ENCODE measurements at regions not wholly inside any gene's neighbourhood (a gene's known extent, or its start where the extent isn't known, plus 50 kb on each side); places are given as distances from the start of the nearest gene placed in this dataset.

DNA sequence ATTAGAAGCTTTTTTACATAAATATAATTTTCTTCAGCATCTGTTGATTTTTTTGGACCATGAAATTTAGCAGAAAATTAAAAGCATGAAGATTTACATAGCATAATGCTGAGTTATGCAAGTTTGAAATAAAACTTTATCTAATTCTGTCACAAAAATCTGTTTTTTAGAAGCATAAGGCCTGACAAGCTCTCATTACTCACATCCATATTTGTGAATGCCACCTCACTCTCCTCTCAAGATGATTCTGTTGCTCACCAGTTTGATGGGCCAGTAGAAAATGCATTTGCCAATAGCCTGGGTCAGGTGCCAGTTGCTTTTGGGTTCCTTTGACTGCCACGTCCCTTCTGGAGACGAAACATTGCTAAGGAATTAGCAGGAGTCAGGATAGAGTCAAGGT, 181.5 kb upstream of the ATP2B1 start:
- no peaks in the 10 kb centered on the region for H3K4me1 ChIP-seq (ENCODE audit: control insufficient read depth, extremely low read depth, insufficient read depth, low read length)
- no TSS peak for BruUV-seq (replicated peaks)
- no peak overlapping the region for H3K4me2 ChIP-seq (ENCODE audit: insufficient read depth, low read length)
- H2AFZ ChIP-seq (ENCODE audit: low read depth, low read length) = no peak overlapping the region
- DNase-seq (ENCODE audit: low read depth, low spot score) (no peak), FAIRE-seq (no peak)
- H3K79me2 ChIP-seq (ENCODE audit: control insufficient read depth, insufficient read depth, low read length) = no peaks in the 10 kb centered on the region
- ChIA-PET POLR2A (no interaction called here), CTCF (no interaction called here)
- H3K27me3 ChIP-seq (ENCODE audit: control insufficient read depth in 2 of 2, insufficient read depth in 2 of 2, low read length in 2 of 2) = no peaks in the 10 kb centered on the region
- no peak overlapping the region for H3K9ac ChIP-seq (replicated peaks; ENCODE audit: extremely low read depth, insufficient read depth, low read length)
- dilution Hi-C loops (cut with MboI; ENCODE audit: extremely low pct_ligation_motif_present, low sequenced_read_pairs) (no loop called here), intact Hi-C loops (cut with micrococcal nuclease) (no loop called here)
- no peak overlapping the region for H3K4me3 ChIP-seq (replicated peaks in 1 of 3; ENCODE audit: insufficient read depth in 1 of 3, low read depth in 1 of 3, low read length in 3 of 3)
- TF ChIP-seq POLR2AphosphoS5 (IDR thresholded peaks at IDR 0.05; ENCODE audit: insufficient read depth, low read depth, low read length) = no peak
- H3K9me3 ChIP-seq (replicated peaks; ENCODE audit: control insufficient read depth, insufficient read depth, low read length) = no peaks in the 10 kb centered on the region
- H3K27ac ChIP-seq (ENCODE audit: insufficient read depth, low read depth, low read length) = no peak overlapping the region
- no peaks in the 10 kb centered on the region for H3K9me1 ChIP-seq (replicated peaks; ENCODE audit: control insufficient read depth, extremely low read depth, insufficient read depth, low read length)
- H3K36me3 ChIP-seq (ENCODE audit: control insufficient read depth in 2 of 2, extremely low read depth in 1 of 2, insufficient read depth in 2 of 2, low read length in 2 of 2) = no peaks in the 10 kb centered on the region
- no peaks in the 10 kb centered on the region for H4K20me1 ChIP-seq (replicated peaks; ENCODE audit: control insufficient read depth, extremely low read depth, insufficient read depth, low read length)

GRCh38 chr12:89889062-89889461, 180.4 kb upstream of the ATP2B1 start:
- dilution Hi-C loops (cut with MboI; ENCODE audit: extremely low pct_ligation_motif_present, low sequenced_read_pairs) = no loop called here

More at GRCh38 chr12:89889062-89889461, 180.4 kb upstream of the ATP2B1 start:
- BruUV-seq (replicated peaks) = no TSS peak
- Histone ChIP-seq H3K4me3 (replicated peaks in 1 of 3; ENCODE audit: insufficient read depth in 1 of 3, low read depth in 1 of 3, low read length in 3 of 3) (no peak overlapping the region), H3K27ac (ENCODE audit: insufficient read depth, low read depth, low read length) (no peak overlapping the region), H3K79me2 (ENCODE audit: control insufficient read depth, insufficient read depth, low read length) (no peaks in the 10 kb centered on the region), H2AFZ (ENCODE audit: low read depth, low read length) (no peak overlapping the region), H3K9ac (replicated peaks; ENCODE audit: extremely low read depth, insufficient read depth, low read length) (no peak overlapping the region), H3K4me2 (ENCODE audit: insufficient read depth, low read length) (no peak overlapping the region), H3K4me1 (ENCODE audit: control insufficient read depth, extremely low read depth, insufficient read depth, low read length) (no peaks in the 10 kb centered on the region), H3K36me3 (ENCODE audit: control insufficient read depth in 2 of 2, extremely low read depth in 1 of 2, insufficient read depth in 2 of 2, low read length in 2 of 2) (no peaks in the 10 kb centered on the region), H4K20me1 (replicated peaks; ENCODE audit: control insufficient read depth, extremely low read depth, insufficient read depth, low read length) (no peaks in the 10 kb centered on the region), H3K9me1 (replicated peaks; ENCODE audit: control insufficient read depth, extremely low read depth, insufficient read depth, low read length) (no peaks in the 10 kb centered on the region), H3K27me3 (ENCODE audit: control insufficient read depth in 2 of 2, insufficient read depth in 2 of 2, low read length in 2 of 2) (no peaks in the 10 kb centered on the region), H3K9me3 (replicated peaks; ENCODE audit: control insufficient read depth, insufficient read depth, low read length) (no peaks in the 10 kb centered on the region)
- DNase-seq (ENCODE audit: low read depth, low spot score) (no peak), FAIRE-seq (no peak)
- ChIA-PET POLR2A (no interaction called here), CTCF (no interaction called here)
- TF ChIP-seq JUN (IDR thresholded peaks at IDR 0.05; ENCODE audit: borderline replicate concordance, insufficient read depth, insufficient read length, low read depth) = no peak
- TF ChIP-seq, protein P1, sequence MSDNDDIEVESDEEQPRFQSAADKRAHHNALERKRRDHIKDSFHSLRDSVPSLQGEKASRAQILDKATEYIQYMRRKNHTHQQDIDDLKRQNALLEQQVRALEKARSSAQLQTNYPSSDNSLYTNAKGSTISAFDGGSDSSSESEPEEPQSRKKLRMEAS (IDR thresholded peaks at IDR 0.05; ENCODE audit: insufficient read depth, insufficient read length) = no peak
- TF ChIP-seq POLR2AphosphoS5 (IDR thresholded peaks at IDR 0.05; ENCODE audit: insufficient read depth, low read depth, low read length) = no peak
- TF ChIP-seq GATA2 (IDR thresholded peaks at IDR 0.05; ENCODE audit: insufficient read depth, insufficient read length, low read depth, low read length) = no peak
- TF ChIP-seq MYC (IDR thresholded peaks at IDR 0.05; ENCODE audit: low read depth, low read length) = no peak
- no peak for TF ChIP-seq POLR2A (IDR thresholded peaks at IDR 0.05; ENCODE audit: low read depth, low read length)
- TF ChIP-seq FOS (IDR thresholded peaks at IDR 0.05; ENCODE audit: borderline replicate concordance, insufficient read depth, low read length) = no peak
- TF ChIP-seq EZH2 (IDR thresholded peaks at IDR 0.05; ENCODE audit: borderline replicate concordance, low read depth, low read length, severe bottlenecking) = no peak
- no peak for TF ChIP-seq CTCF (IDR thresholded peaks at IDR 0.05; ENCODE audit: extremely low read depth in 1 of 2, insufficient read depth in 1 of 2, low read depth in 1 of 2, low read length in 2 of 2)
- intact Hi-C loops (cut with micrococcal nuclease) = no loop called here
